MM.1S (cell line): ENCODE measurements at regions not wholly inside any gene's neighbourhood (a gene's known extent, or its start where the extent isn't known, plus 50 kb on each side); places are given as distances from the start of the nearest gene placed in this dataset.

ENCODE experiments used
- DNase-seq: peaks from one replicate; pipeline ENCODE4 v3.0.0-alpha.2; 2015
- H2AFZ ChIP-seq: fragments of 300-600 bp; sonication (generic); 2 replicates; pipeline ENCODE4 v1.6.0; 2016; ENCODE audit warnings: antibody characterized with exemption, low read length
- H3F3A ChIP-seq: fragments of 300-600 bp; sonication (generic); 2 replicates; pipeline ENCODE4 v1.6.1; 2016; ENCODE audit warnings: mild to moderate bottlenecking, antibody characterized with exemption, low read length, moderate library complexity, mixed read lengths; ENCODE audit not compliant: insufficient read depth
- H3K27ac ChIP-seq: fragments of 300-600 bp; sonication (generic); 2 replicates; pipeline ENCODE4 v1.5.1; 2016; ENCODE audit warnings: mild to moderate bottlenecking, low read length
- H3K27me3 ChIP-seq: fragments of 300-600 bp; sonication (generic); replicated peaks from 2 replicates; pipeline ENCODE4 v1.6.0; 2016; ENCODE audit warnings: low read length; ENCODE audit not compliant: insufficient read depth
- H3K36me3 ChIP-seq: fragments of 300-600 bp; sonication (generic); replicated peaks from 2 replicates; pipeline ENCODE4 v1.6.1; 2016; ENCODE audit warnings: mild to moderate bottlenecking, low read length, mixed read lengths; ENCODE audit not compliant: insufficient read depth
- H3K4me1 ChIP-seq: fragments of 300-600 bp; sonication (generic); 2 replicates; pipeline ENCODE4 v1.6.1; 2016; ENCODE audit warnings: low read length, mixed read lengths
- H3K4me2 ChIP-seq: fragments of 300-600 bp; sonication (generic); 2 replicates; pipeline ENCODE4 v1.6.0; 2016; ENCODE audit warnings: low read depth, low read length
- H3K4me3 ChIP-seq: fragments of 300-600 bp; sonication (generic); 2 replicates; pipeline ENCODE4 v1.5.1; 2016; ENCODE audit warnings: low read length, mixed read lengths
- H3K79me2 ChIP-seq: fragments of 300-600 bp; sonication (generic); 2 replicates; pipeline ENCODE4 v1.6.1; 2016; ENCODE audit warnings: mixed run types, low read length, mixed read lengths
- H3K9ac ChIP-seq: fragments of 300-600 bp; sonication (generic); 2 replicates; pipeline ENCODE4 v1.6.1; 2016; ENCODE audit warnings: low read length, mixed read lengths
- H3K9me2 ChIP-seq: fragments of 300-600 bp; sonication (generic); replicated peaks from 2 replicates; pipeline ENCODE4 v1.6.1; 2016; ENCODE audit warnings: mild to moderate bottlenecking, low read length, mixed read lengths; ENCODE audit not compliant: insufficient read depth
- H3K9me3 ChIP-seq: fragments of 300-600 bp; sonication (generic); replicated peaks from 2 replicates; pipeline ENCODE4 v1.6.1; 2016; ENCODE audit warnings: mild to moderate bottlenecking, low read length, mixed read lengths; ENCODE audit not compliant: insufficient read depth
- H4K20me1 ChIP-seq: fragments of 300-600 bp; sonication (generic); 2 replicates; pipeline ENCODE4 v1.6.1; 2016; ENCODE audit warnings: mild to moderate bottlenecking, low read length, moderate library complexity, mixed read lengths; ENCODE audit not compliant: insufficient read depth
- CTCF ChIP-seq: fragments of 300-600 bp; sonication (generic); IDR thresholded peaks from 2 replicates; pipeline ENCODE4 v1.5.1; 2016; ENCODE audit warnings: antibody characterized with exemption, low read length, mixed read lengths
- EZH2 ChIP-seq: fragments of 300-600 bp; sonication (generic); optimal IDR thresholded peaks from 2 replicates; pipeline ENCODE3; 2017; ENCODE audit warnings: low read depth, mild to moderate bottlenecking, antibody characterized with exemption, low read length, mixed read lengths
- EZH2phosphoT487 ChIP-seq: fragments of 300-600 bp; sonication (generic); IDR thresholded peaks from 2 replicates; pipeline ENCODE4 v1.6.1; 2018; ENCODE audit warnings: antibody characterized with exemption, low read length

GRCh38 chr5:145076040-145076439, 759.1 kb downstream of the PRELID2 start:
- H4K20me1 ChIP-seq = no peaks in the 10 kb centered on the region
- no peaks in the 10 kb centered on the region for H3K9me3 ChIP-seq
- H2AFZ ChIP-seq = no peak overlapping the region
- H3F3A ChIP-seq = no peaks in the 10 kb centered on the region
- no peak for TF ChIP-seq CTCF
- no peak for TF ChIP-seq EZH2phosphoT487
- TF ChIP-seq EZH2 = no peak
- H3K27ac ChIP-seq = no peak overlapping the region
- no peak overlapping the region for H3K4me2 ChIP-seq
- H3K4me3 ChIP-seq = no peak overlapping the region
- no peaks in the 10 kb centered on the region for H3K36me3 ChIP-seq
- H3K27me3 ChIP-seq = no peaks in the 10 kb centered on the region
- no peaks in the 10 kb centered on the region for H3K79me2 ChIP-seq
- H3K9ac ChIP-seq = no peak overlapping the region
- H3K4me1 ChIP-seq = peaks cover 3% of the 10 kb centered on the region; the same call in 1 of the 2 replicates
- no peak for DNase-seq
- no peaks in the 10 kb centered on the region for H3K9me2 ChIP-seq

GRCh38 chr5:145072889-145073288, 762.3 kb downstream of the PRELID2 start:
- TF ChIP-seq EZH2 (no peak), CTCF (no peak), EZH2phosphoT487 (no peak)
- H4K20me1 ChIP-seq = no peaks in the 10 kb centered on the region
- DNase-seq = no peak
- no peak overlapping the region for H3K9ac ChIP-seq
- no peak overlapping the region for H3K4me3 ChIP-seq
- H3K27me3 ChIP-seq = no peaks in the 10 kb centered on the region
- no peaks in the 10 kb centered on the region for H3K4me1 ChIP-seq
- no peaks in the 10 kb centered on the region for H3K79me2 ChIP-seq
- H3K27ac ChIP-seq = no peak overlapping the region
- H3K9me2 ChIP-seq = no peaks in the 10 kb centered on the region
- no peaks in the 10 kb centered on the region for H3K36me3 ChIP-seq
- no peaks in the 10 kb centered on the region for H3F3A ChIP-seq
- H3K4me2 ChIP-seq = no peak overlapping the region
- no peak overlapping the region for H2AFZ ChIP-seq
- no peaks in the 10 kb centered on the region for H3K9me3 ChIP-seq

- H3K4me2 ChIP-seq = no peak overlapping the region
- no peak overlapping the region for H3K27ac ChIP-seq
- H3K27me3 ChIP-seq = no peaks in the 10 kb centered on the region
- no peaks in the 10 kb centered on the region for H3K4me1 ChIP-seq
- H3K79me2 ChIP-seq = no peaks in the 10 kb centered on the region
- H2AFZ ChIP-seq = no peak overlapping the region
- no peaks in the 10 kb centered on the region for H3F3A ChIP-seq
- no peaks in the 10 kb centered on the region for H3K9me2 ChIP-seq
- H3K9me3 ChIP-seq = no peaks in the 10 kb centered on the region
- H3K36me3 ChIP-seq = no peaks in the 10 kb centered on the region
- H3K4me3 ChIP-seq = no peak overlapping the region
- no peak overlapping the region for H3K9ac ChIP-seq
- TF ChIP-seq EZH2 (no peak), CTCF (no peak), EZH2phosphoT487 (no peak)
- no peaks in the 10 kb centered on the region for H4K20me1 ChIP-seq
- no peak for DNase-seq
Observed at GRCh38 chr5:145068721-145069120, 766.4 kb downstream of the PRELID2 start.
